HPDE6-E6E7 (cell line): ENCODE measurements at regions not wholly inside any gene's neighbourhood (a gene's known extent, or its start where the extent isn't known, plus 50 kb on each side); places are given as distances from the start of the nearest gene placed in this dataset.

ENCODE experiments used
- DNase-seq: peaks from one replicate; pipeline ENCODE4 v3.0.0; 2011; ENCODE audit warnings: missing footprints; ENCODE audit errors: extremely low spot score

GRCh38 chr14:31965735-31966598, 111.1 kb upstream of the ARHGAP5 start:
- no peak for DNase-seq

- no peak for DNase-seq
These were observed 110.0 kb upstream of the ARHGAP5 start for GRCh38 chr14:31966896-31967668.

- no peak for DNase-seq
These were observed 109.5 kb upstream of the ARHGAP5 start for GRCh38 chr14:31967669-31967975.

- DNase-seq, result no peak
These were observed 108.8 kb upstream of the ARHGAP5 start for GRCh38 chr14:31968107-31968810.

GRCh38 chr14:31968956-31969698, 108.0 kb upstream of the ARHGAP5 start:
- DNase-seq, result no peak

GRCh38 chr14:31969699-31970240, 107.3 kb upstream of the ARHGAP5 start:
- no peak for DNase-seq

GRCh38 chr14:31970744-31971143, 106.4 kb upstream of the ARHGAP5 start:
- no peak for DNase-seq

- DNase-seq, result no peak
These were observed 105.5 kb upstream of the ARHGAP5 start for GRCh38 chr14:31971612-31972011.

- no peak for DNase-seq
These were observed 100.0 kb upstream of the ARHGAP5 start for GRCh38 chr14:31977001-31977556.

- DNase-seq, result no peak
These were observed 98.7 kb upstream of the ARHGAP5 start for GRCh38 chr14:31978423-31978822.

GRCh38 chr14:31982642-31983041, 94.5 kb upstream of the ARHGAP5 start:
- DNase-seq, result no peak

- DNase-seq, result no peak
These were observed 90.7 kb upstream of the ARHGAP5 start for GRCh38 chr14:31986405-31986804.

GRCh38 chr14:31987721-31988120, 89.4 kb upstream of the ARHGAP5 start:
- no peak for DNase-seq

- DNase-seq, result no peak
These were observed 88.9 kb upstream of the ARHGAP5 start for GRCh38 chr14:31988244-31988643.

- no peak for DNase-seq
These were observed 86.8 kb upstream of the ARHGAP5 start for GRCh38 chr14:31990183-31990857.

- DNase-seq, result no peak
These were observed 86.1 kb upstream of the ARHGAP5 start for GRCh38 chr14:31990926-31991572.

- DNase-seq, result peak; percentile 51
These were observed 85.1 kb upstream of the ARHGAP5 start for GRCh38 chr14:31992011-31992447.

GRCh38 chr14:31993521-31993951, 83.6 kb upstream of the ARHGAP5 start:
- no peak for DNase-seq

GRCh38 chr14:31994391-31995033, 82.6 kb upstream of the ARHGAP5 start:
- DNase-seq, result no peak
